GM12878 (cell line): ENCODE measurements at regions not wholly inside any gene's neighbourhood (a gene's known extent, or its start where the extent isn't known, plus 50 kb on each side); places are given as distances from the start of the nearest gene placed in this dataset.

Experiments used
- ATAC-seq: fragments of 200-7000 bp; cut with Tn5 transposase; 3 replicates; pipeline ENCODE4 v1.9.1; 2020; ENCODE audit warnings: mild to moderate bottlenecking, moderate library complexity
- BruUV-seq: library from RNA; stranded (reverse); fragments of 400-500 nt; replicated peaks from 2 replicates; lab custom pipeline; 2021; lab: Mats Ljungman, UMichigan
- CTCF ChIA-PET: fragments of 300-600 bp; sonication (Branson Sonifier 250); formaldehyde crosslinking; extraction: SDS; loops from one replicate; lab custom pipeline; 2021; ENCODE audit warnings: inconsistent platforms; lab: Yijun Ruan, JAX
- POLR2A ChIA-PET: fragments of 350-600 bp; formaldehyde crosslinking; extraction: SDS; loops from one replicate; lab custom pipeline; 2021; ENCODE audit warnings: inconsistent platforms; lab: Charles Lee
- RAD21 ChIA-PET: fragments of 300-600 bp; sonication (Branson Sonifier 250); formaldehyde crosslinking; loops from one replicate; lab custom pipeline; 2023; ENCODE audit warnings: antibody characterized with exemption; ENCODE audit not compliant: unreplicated experiment; lab: Charles Lee
- SMC1A ChIA-PET: fragments of 300-600 bp; sonication (Branson Sonifier 250); formaldehyde crosslinking; loops from one replicate; lab custom pipeline; 2023; ENCODE audit not compliant: unreplicated experiment, uncharacterized antibody; lab: Charles Lee
- DNase-seq: peaks from one replicate; pipeline ENCODE4 v3.0.0-alpha.2; 2011; ENCODE audit warnings: low read depth, low spot score
- FAIRE-seq: peaks from 3 replicates; lab custom pipeline; 2011; peaks lifted over from hg19 to GRCh38; lab: Jason Lieb, UNC
- H2AFZ ChIP-seq: 2 replicates; pipeline ENCODE4 v1.6.0; 2011; ENCODE audit warnings: low read depth, low read length, control low read depth; ENCODE audit not compliant: control insufficient read depth
- H3K27ac ChIP-seq: 2 replicates; pipeline ENCODE4 v1.5.1; 2011; ENCODE audit warnings: control low read depth; ENCODE audit not compliant: control insufficient read depth, insufficient read depth
- H3K27me3 ChIP-seq, 2 experiments: replicated peaks in 1 of 2; 2 replicates each; pipeline versions ENCODE4 v1.6.0 to v1.6.1; 2011; ENCODE audit warnings: low read length in 1 of 2; ENCODE audit not compliant: control insufficient read depth in 2 of 2, insufficient read depth in 2 of 2
- H3K36me3 ChIP-seq, 2 experiments: 2 replicates each; pipeline ENCODE4 v1.5.1; 2011; ENCODE audit warnings: low read length in 1 of 2; ENCODE audit not compliant: control insufficient read depth in 2 of 2, insufficient read depth in 2 of 2
- H3K4me1 ChIP-seq: 2 replicates; pipeline ENCODE4 v1.6.1; 2011; ENCODE audit warnings: mild to moderate bottlenecking, low read length, moderate library complexity, mixed read lengths; ENCODE audit not compliant: control insufficient read depth, insufficient read depth
- H3K4me2 ChIP-seq: 2 replicates; pipeline ENCODE4 v1.6.0; 2011; ENCODE audit warnings: control low read depth; ENCODE audit not compliant: control insufficient read depth, insufficient read depth
- H3K4me3 ChIP-seq: fragments of 200-600 bp; sonication (generic); 2 replicates; pipeline ENCODE4 v1.5.1; 2016
- H3K79me2 ChIP-seq: 2 replicates; pipeline ENCODE4 v1.6.0; 2011; ENCODE audit warnings: low read length; ENCODE audit not compliant: control insufficient read depth, insufficient read depth
- H3K9ac ChIP-seq: 2 replicates; pipeline ENCODE4 v1.8.0; 2011; ENCODE audit warnings: low read length, control low read depth, mixed read lengths; ENCODE audit not compliant: control insufficient read depth, insufficient read depth
- H3K9me3 ChIP-seq: replicated peaks from 3 replicates; pipeline ENCODE4 v1.5.1; 2011; ENCODE audit warnings: mild to moderate bottlenecking, low read length; ENCODE audit not compliant: control insufficient read depth, insufficient read depth
- H4K20me1 ChIP-seq: 2 replicates; pipeline ENCODE4 v1.6.0; 2011; ENCODE audit not compliant: control insufficient read depth, insufficient read depth
- CHD4 ChIP-seq: fragments of 200-600 bp; sonication (generic); IDR thresholded peaks from 2 replicates; pipeline ENCODE4 v1.6.1; 2016; ENCODE audit warnings: mild to moderate bottlenecking
- NFXL1 ChIP-seq: fragments of 450-650 bp; IDR thresholded peaks from 2 replicates; pipeline ENCODE4 v1.6.1; 2017; ENCODE audit warnings: antibody characterized with exemption, mild to moderate bottlenecking, borderline replicate concordance
- PAX8 ChIP-seq: fragments of 450-650 bp; IDR thresholded peaks from 2 replicates; pipeline ENCODE4 v1.6.1; 2017; ENCODE audit warnings: mild to moderate bottlenecking, moderate library complexity
- TAF1 ChIP-seq: IDR thresholded peaks from 2 replicates; pipeline ENCODE4 v1.6.1; 2011; ENCODE audit warnings: mild to moderate bottlenecking, low read depth, low read length, borderline replicate concordance
- TCF12 ChIP-seq: IDR thresholded peaks from 2 replicates; pipeline ENCODE4 v1.6.1; 2011; ENCODE audit warnings: low read depth, mild to moderate bottlenecking, low read length
- WGBS: methylation state at CpG from one replicate; pipeline ENCODE4 v1.1.6; 2016; ENCODE audit warnings: low lambda C conversion rate; ENCODE audit not compliant: insufficient replicate concordance, insufficient coverage; ENCODE audit errors: missing lambda C conversion rate; 5-methylcytosine and 5-hydroxymethylcytosine counted together
- in situ Hi-C: fragments of 300-500 bp; cut with MboI; formaldehyde crosslinking; loops from 9 replicates; pipeline ENCODE4 v1.14.3; 2018; ENCODE audit warnings: mixed read lengths
- intact Hi-C: fragments of 100-400 bp; cut with micrococcal nuclease; formaldehyde crosslinking; loops from one replicate; pipeline ENCODE4 v1.14.2; 2022; ENCODE audit not compliant: unreplicated experiment
- TF ChIP-seq, protein P1 (sequence below): fragments of 450-650 bp; formaldehyde crosslinking; IDR thresholded peaks from 2 replicates; pipeline ENCODE4 v1.4.0; 2020; ENCODE audit warnings: mild to moderate bottlenecking, moderate library complexity
- TF ChIP-seq, protein P2 (sequence below): IDR thresholded peaks from 2 replicates; pipeline ENCODE4 v1.6.1; 2011; ENCODE audit warnings: low read depth, low read length, improper control_type of control experiment, borderline replicate concordance
- TF ChIP-seq, protein P3 (sequence below): IDR thresholded peaks from 2 replicates; pipeline ENCODE4 v1.6.1; 2012; ENCODE audit warnings: low read length, inconsistent platforms

- TF ChIP-seq, protein P1, sequence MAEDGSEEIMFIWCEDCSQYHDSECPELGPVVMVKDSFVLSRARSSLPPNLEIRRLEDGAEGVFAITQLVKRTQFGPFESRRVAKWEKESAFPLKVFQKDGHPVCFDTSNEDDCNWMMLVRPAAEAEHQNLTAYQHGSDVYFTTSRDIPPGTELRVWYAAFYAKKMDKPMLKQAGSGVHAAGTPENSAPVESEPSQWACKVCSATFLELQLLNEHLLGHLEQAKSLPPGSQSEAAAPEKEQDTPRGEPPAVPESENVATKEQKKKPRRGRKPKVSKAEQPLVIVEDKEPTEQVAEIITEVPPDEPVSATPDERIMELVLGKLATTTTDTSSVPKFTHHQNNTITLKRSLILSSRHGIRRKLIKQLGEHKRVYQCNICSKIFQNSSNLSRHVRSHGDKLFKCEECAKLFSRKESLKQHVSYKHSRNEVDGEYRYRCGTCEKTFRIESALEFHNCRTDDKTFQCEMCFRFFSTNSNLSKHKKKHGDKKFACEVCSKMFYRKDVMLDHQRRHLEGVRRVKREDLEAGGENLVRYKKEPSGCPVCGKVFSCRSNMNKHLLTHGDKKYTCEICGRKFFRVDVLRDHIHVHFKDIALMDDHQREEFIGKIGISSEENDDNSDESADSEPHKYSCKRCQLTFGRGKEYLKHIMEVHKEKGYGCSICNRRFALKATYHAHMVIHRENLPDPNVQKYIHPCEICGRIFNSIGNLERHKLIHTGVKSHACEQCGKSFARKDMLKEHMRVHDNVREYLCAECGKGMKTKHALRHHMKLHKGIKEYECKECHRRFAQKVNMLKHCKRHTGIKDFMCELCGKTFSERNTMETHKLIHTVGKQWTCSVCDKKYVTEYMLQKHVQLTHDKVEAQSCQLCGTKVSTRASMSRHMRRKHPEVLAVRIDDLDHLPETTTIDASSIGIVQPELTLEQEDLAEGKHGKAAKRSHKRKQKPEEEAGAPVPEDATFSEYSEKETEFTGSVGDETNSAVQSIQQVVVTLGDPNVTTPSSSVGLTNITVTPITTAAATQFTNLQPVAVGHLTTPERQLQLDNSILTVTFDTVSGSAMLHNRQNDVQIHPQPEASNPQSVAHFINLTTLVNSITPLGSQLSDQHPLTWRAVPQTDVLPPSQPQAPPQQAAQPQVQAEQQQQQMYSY: no peak
- TF ChIP-seq, protein P2, sequence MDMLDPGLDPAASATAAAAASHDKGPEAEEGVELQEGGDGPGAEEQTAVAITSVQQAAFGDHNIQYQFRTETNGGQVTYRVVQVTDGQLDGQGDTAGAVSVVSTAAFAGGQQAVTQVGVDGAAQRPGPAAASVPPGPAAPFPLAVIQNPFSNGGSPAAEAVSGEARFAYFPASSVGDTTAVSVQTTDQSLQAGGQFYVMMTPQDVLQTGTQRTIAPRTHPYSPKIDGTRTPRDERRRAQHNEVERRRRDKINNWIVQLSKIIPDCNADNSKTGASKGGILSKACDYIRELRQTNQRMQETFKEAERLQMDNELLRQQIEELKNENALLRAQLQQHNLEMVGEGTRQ: no peak
These were observed 110.4 kb upstream of the SCAF11 start (continued) for GRCh38 chr12:46100551-46101484.

GRCh38 chr12:46089414-46090162, 99.2 kb upstream of the SCAF11 start:
- ChIA-PET RAD21 (no interaction called here), CTCF (interaction anchor here (1.7 kb wide), 1 partner anchor 17 kb away, joined by 3 read pairs; no protein-coding TSS in a partner anchor), POLR2A (no interaction called here), SMC1A (interaction anchor here (0.7 kb wide), 1 partner anchor 449 kb away, joined by 3 read pairs; no protein-coding TSS in a partner anchor)
- ATAC-seq: peak; percentile 40; the same call in 2 of the 3 replicates
- H3K9ac ChIP-seq: no peak overlapping the region
- H4K20me1 ChIP-seq: no peaks in the 10 kb centered on the region
- H3K4me1 ChIP-seq: no peaks in the 10 kb centered on the region
- TF ChIP-seq TAF1: no peak
- no peak for TF ChIP-seq PAX8
- TF ChIP-seq, protein P3, sequence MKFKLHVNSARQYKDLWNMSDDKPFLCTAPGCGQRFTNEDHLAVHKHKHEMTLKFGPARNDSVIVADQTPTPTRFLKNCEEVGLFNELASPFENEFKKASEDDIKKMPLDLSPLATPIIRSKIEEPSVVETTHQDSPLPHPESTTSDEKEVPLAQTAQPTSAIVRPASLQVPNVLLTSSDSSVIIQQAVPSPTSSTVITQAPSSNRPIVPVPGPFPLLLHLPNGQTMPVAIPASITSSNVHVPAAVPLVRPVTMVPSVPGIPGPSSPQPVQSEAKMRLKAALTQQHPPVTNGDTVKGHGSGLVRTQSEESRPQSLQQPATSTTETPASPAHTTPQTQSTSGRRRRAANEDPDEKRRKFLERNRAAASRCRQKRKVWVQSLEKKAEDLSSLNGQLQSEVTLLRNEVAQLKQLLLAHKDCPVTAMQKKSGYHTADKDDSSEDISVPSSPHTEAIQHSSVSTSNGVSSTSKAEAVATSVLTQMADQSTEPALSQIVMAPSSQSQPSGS: no peak
- TF ChIP-seq NFXL1: no peak
- no peak for TF ChIP-seq TCF12
- TF ChIP-seq CHD4: no peak
- 27% methylated on average over 5 of the region's 5 CpGs for WGBS
- no TSS peak for BruUV-seq
- no peak overlapping the region for H3K27ac ChIP-seq
- no peaks in the 10 kb centered on the region; the same call in 1 of the 3 replicates for H3K9me3 ChIP-seq
- H2AFZ ChIP-seq: no peak overlapping the region
- no peaks in the 10 kb centered on the region for H3K79me2 ChIP-seq
- H3K27me3 ChIP-seq: no peaks in the 10 kb centered on the region
- FAIRE-seq: no peak
- H3K4me2 ChIP-seq: no peak overlapping the region
- in situ Hi-C loops (no loop called here), intact Hi-C loops (no loop called here)
- H3K36me3 ChIP-seq: no peaks in the 10 kb centered on the region
- DNase-seq: no peak
- no peak overlapping the region for H3K4me3 ChIP-seq
